Fibroblast of skin of right biceps (primary cell): ENCODE measurements at regions not wholly inside any gene's neighbourhood (a gene's known extent, or its start where the extent isn't known, plus 50 kb on each side); places are given as distances from the start of the nearest gene placed in this dataset.
A peak's percentile ranks its signal among the peaks of the same experiment; 100 is the strongest.

Experiments used
- DNase-seq: peaks from one replicate; pipeline ENCODE4 v3.0.0-alpha.2; 2013

- peak; percentile 3 for DNase-seq
These were observed 564.3 kb downstream of the CMPK2 start for GRCh38 chr2:6301426-6301825.

GRCh38 chr2:6308986-6309385 is 556.7 kb downstream of the CMPK2 start:
- DNase-seq = no peak

DNA sequence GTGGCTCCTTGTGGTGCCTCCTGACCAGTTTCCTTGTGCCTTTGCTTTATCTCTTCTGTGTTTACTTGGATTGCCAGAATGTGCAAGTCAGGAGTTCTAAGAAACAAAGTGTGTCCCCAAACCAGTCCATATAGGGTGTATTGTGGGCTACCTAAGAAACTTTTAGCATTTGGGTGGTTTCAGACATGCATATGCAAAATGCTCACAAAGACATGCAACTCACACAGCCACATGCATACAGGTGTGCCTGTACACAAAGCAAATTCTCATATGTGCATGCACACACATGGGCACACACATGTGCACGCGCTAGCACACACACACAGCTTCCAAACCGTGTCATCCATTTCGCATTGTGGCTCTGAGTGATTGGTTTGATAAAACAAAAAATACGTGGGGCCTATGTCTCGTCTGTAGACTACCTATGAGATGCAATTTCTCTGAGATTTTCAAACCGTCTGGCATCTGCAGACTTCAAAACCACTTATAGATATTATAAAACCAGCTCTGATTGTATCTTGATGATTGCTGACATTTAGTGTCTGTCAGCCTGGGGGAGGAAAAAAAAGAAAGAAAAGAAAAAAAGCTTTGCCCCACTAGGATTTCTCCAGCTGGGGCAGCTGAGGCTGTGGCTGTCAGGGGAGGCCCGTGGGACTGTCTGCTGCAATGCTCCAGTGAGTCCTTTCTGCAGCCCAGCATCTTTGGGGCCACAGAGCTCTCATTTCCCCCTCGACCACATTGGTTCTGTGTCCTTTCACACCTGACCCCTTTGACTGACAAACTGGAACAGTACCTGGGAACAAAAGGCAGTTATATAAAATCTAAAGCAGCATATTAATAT is 556.1 kb downstream of the CMPK2 start:
- DNase-seq = no peak

GRCh38 chr2:6310256-6311215 is 555.2 kb downstream of the CMPK2 start:
- peak; percentile 14 for DNase-seq

- DNase-seq = no peak
These were observed 553.3 kb downstream of the CMPK2 start for GRCh38 chr2:6312367-6312766.

DNA sequence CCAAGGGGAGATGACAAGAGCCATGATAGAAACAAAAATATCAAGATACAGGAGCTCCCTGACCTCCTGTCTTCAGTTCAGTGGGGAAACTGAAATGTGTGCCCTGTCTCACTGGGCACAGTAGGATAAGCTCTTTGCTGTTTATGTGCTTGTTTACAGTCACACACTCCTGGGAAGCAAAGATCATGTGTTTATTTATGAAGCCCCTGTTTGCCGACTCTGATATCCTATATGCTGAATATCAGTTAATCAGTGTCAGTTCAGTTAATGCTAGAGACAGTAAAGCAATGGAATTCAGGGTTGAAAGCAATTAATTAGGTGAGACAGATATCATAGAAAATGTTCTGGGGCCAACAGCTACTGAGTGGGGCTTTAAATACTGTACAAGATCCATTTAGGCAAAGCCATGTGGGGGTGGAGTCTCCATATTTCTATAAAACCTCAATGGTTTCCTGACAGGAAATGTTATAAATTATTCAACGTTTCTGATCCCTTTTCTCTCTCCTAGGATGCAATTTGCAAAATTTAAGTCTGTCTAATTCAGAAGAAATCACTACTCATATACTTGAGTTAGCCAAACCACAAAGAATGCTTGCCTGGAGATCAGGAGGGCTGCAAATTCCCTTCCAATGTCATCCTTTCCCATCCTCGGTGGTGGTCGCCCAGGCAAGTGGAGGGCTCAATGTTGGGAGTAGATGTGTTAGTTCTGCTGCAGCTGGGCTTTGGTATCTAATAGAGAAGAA is 551.3 kb downstream of the CMPK2 start:
- peak; percentile 50 for DNase-seq

- no peak for DNase-seq
These were observed 540.1 kb downstream of the CMPK2 start for GRCh38 chr2:6325616-6326015.

GRCh38 chr2:6326958-6327357 is 538.7 kb downstream of the CMPK2 start:
- DNase-seq = no peak

GRCh38 chr2:6336752-6337471 is 528.8 kb downstream of the CMPK2 start:
- DNase-seq = no peak

GRCh38 chr2:6337472-6337820 is 528.3 kb downstream of the CMPK2 start:
- DNase-seq = no peak

DNA sequence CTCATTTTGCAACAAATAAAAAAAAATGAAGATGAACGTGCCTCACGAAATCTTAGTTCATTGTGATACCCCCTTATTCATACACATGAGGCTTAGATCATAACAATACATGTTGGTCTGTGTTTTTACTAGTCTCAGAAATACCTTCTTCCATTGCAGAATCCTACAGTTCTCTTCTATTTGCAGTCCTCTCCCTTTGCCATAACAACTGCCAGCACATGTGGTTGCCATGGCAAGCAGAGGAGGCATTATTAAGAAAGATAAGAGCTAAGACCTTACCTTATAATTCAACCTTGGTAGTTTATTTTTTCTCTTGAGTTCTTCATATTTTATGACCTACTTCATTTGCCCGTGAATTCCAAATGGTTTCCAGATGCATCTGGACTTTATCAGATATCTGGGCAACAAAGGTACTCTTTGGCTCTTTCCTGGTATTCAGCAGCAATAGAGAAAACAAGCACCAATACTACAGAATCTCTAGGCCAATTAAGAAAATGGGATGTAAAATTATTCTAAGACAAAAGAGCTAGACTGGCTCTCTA is 524.0 kb downstream of the CMPK2 start:
- DNase-seq = no peak

DNA sequence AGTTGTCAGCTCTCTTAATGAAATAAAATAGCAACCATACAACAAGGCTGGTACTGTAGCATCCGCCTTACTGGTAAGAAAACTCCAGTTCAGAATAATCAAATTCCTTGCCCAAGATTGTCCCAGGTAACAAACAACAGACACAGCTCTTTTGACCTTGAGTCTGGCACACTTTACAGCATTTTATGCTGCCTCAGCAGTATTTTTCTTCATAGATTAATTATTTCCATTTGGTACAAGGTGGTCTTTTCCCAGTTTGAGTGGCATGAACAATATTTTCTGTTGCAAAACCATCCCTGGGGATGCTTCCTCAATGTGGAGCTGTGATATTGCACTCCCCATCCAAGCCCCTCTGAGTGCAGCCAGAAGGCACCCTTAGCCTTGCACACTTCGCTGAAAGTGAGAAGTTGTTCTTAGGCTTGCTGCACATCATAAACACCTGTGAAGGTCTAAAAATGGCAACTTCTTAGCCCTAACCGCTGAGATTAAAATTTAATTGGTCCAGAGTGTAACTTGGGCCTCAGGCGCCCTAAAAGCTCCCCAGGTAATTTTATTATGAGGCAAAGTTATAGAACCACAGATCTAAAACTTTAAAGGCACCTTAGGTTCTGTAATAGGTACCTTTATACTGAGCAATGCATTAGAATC is 523.3 kb downstream of the CMPK2 start:
- no peak for DNase-seq

DNA sequence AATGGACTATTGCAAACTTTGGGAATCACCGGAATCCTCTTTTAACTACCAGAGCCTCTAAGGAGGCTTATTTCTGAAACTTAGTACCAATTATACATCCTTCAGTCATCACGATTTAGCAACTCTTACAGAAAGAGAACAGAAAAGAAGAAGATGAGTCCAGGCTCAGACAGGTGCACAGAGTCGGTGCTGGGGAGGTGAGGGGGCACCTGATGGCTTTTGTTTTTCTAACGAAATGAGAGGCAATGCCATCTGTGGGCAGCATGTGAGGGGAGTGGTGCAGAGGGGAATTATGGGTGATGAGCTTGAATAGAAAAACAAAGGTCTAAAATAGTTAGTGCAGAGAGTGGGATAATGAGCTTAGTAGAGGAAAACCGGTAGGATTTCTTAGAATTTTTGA is 522.6 kb downstream of the CMPK2 start:
- no peak for DNase-seq

GRCh38 chr2:6352247-6352646 is 513.5 kb downstream of the CMPK2 start:
- no peak for DNase-seq

DNA sequence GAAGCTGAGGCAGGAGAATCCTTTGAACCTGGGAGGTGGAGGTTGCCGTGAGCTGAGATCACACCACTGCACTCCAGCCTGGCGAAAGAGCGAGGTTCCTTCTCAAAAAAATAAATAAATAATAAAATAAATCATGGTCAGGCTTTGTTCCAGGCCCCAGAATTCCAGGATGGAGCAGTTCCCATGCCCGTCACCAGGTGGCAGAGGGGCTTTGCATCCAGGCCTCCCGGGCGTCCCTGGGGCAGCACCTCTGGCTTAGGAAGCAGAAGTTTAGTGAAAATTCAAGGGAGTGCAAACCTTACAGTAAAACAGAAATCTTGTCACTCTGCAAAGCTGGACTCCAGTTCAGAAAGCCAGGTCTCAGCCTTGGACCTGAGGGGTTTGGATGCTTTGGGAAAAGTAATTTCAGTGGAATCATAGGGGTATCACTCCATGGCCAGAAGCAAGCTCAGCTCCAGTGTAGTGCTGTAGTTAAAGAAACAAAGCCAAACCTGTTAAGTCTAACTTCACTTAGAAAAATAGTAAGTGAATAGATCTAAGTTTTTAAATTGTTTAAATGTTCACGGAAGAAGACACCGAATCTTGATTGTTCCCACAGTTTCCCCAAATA is 512.7 kb downstream of the CMPK2 start:
- DNase-seq = peak; percentile 74

- no peak for DNase-seq
These were observed 512.0 kb downstream of the CMPK2 start for GRCh38 chr2:6353669-6354068.

- no peak for DNase-seq
These were observed 511.2 kb downstream of the CMPK2 start for GRCh38 chr2:6354546-6354945.

DNA sequence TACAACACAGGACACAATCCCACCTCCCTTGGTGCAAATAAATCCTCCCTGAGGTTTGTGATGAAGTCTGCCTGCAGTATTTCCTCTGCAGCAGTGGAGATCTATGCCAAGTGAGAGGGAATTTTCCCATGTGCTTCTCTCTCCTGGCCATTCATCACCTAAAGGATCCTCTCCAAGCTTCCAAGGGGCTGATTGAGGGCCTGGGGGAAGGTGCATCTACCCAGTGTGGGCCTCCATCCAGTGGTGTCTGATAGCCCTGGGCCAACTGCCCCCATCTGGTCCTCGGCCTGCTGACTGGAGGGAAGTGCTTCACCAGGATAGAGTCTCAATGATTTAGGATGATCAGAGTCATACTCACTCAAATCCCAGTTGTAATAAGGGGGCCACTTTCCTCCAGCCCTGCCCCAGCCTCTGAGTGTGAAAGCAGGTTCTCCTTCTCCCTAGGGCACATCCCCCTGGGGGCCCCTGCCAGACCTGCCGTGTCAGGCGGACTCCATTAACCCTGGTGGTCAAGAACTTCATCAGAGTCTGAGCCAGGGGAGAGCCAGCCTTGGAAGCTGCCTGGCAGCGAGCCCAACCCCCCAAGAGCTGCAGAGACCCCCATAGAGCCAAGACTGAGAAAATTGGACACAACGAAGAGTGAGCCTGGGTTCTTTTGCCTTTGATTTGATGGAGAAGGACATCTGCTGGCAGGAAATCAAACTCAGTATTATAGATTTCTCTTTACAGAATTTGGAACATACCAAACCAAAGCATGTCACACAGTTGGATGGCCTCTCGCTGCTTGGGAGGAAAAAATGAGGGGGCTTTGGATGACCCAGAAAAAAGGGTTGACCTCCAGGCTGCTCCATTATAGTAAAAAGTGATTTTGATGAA is 509.6 kb downstream of the CMPK2 start:
- DNase-seq = no peak

DNA sequence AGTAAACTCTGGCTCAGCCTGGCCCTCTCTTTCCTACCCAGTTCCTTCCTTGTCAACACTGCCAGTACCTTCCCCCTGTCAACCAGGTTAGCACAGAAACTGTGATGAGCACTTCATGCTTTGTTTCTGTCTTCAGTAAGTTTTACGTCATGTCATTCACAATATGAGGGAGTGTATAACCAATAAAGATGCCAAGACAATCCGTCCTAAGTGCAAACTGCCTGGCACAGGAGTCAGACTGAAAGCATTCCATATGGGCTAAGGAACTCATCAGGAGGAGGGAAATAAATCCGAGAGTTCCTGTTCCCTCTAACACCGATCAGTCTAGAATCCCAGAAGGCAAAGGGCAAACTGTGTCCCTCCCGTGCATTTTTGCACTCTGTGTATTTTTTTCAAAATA is 507.2 kb downstream of the CMPK2 start:
- DNase-seq = no peak

DNA sequence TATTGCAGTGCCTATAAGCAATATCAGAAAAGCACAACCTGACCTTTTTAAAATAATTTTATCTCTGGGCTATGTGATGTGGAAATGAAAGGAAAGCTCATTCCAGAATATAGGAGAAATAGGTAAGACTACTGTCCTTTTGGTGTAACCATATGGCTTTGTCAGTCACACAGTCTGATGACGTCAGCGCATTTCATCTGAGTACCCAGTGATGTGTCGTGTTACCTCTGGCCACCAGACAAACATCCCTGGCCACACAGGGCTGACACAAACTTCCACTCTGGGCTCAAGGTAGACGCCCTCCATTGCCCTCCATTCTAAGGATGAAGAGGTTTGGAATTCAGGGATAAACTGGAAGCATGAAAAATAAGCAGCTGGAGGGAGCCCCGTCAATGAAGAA is 506.7 kb downstream of the CMPK2 start:
- DNase-seq = no peak
